Vagina (tissue), 2 donors: ENCODE measurements at regions not wholly inside any gene's neighbourhood (a gene's known extent, or its start where the extent isn't known, plus 50 kb on each side); places are given as distances from the start of the nearest gene placed in this dataset.

Source experiments
- POLR2A ChIP-seq, 2 donors: fragments of 450-650 bp; IDR thresholded peaks; one replicate each; pipeline ENCODE4 v1.6.1; 2017; ENCODE audit warnings: antibody characterized with exemption in 2 of 2, mild to moderate bottlenecking in 2 of 2, moderate library complexity in 2 of 2
- TF ChIP-seq, protein P1 (sequence below), 3 experiments: fragments of 450-650 bp in 2 of 3; fragments of 200-600 bp in 1 of 3; sonication (generic) in 1 of 3; IDR thresholded peaks; one replicate each; pipeline ENCODE4 v1.5.1; 2017 to 2019; ENCODE audit warnings: antibody characterized with exemption in 3 of 3, mild to moderate bottlenecking in 2 of 3, moderate library complexity in 2 of 3

GRCh38 chr2:145184741-145185651, 665.1 kb upstream of the ZEB2 start:
- TF ChIP-seq, protein P1, sequence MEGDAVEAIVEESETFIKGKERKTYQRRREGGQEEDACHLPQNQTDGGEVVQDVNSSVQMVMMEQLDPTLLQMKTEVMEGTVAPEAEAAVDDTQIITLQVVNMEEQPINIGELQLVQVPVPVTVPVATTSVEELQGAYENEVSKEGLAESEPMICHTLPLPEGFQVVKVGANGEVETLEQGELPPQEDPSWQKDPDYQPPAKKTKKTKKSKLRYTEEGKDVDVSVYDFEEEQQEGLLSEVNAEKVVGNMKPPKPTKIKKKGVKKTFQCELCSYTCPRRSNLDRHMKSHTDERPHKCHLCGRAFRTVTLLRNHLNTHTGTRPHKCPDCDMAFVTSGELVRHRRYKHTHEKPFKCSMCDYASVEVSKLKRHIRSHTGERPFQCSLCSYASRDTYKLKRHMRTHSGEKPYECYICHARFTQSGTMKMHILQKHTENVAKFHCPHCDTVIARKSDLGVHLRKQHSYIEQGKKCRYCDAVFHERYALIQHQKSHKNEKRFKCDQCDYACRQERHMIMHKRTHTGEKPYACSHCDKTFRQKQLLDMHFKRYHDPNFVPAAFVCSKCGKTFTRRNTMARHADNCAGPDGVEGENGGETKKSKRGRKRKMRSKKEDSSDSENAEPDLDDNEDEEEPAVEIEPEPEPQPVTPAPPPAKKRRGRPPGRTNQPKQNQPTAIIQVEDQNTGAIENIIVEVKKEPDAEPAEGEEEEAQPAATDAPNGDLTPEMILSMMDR (IDR thresholded peaks at IDR 0.05), result no peak
- TF ChIP-seq POLR2A (IDR thresholded peaks at IDR 0.05), result no peak
